B cell (primary cell): ENCODE measurements at regions not wholly inside any gene's neighbourhood (a gene's known extent, or its start where the extent isn't known, plus 50 kb on each side); places are given as distances from the start of the nearest gene placed in this dataset.

Source experiments
- EZH2 ChIP-seq: IDR thresholded peaks from 2 replicates; pipeline ENCODE4 v1.6.1; 2012; ENCODE audit warnings: borderline replicate concordance, low read depth, mild to moderate bottlenecking, moderate library complexity, low read length; ENCODE audit not compliant: insufficient read depth, poor library complexity, severe bottlenecking
- TF ChIP-seq, protein P1 (sequence below): fragments of 200-600 bp; IDR thresholded peaks from one replicate; pipeline ENCODE4 v1.8.0; 2022; ENCODE audit warnings: antibody characterized with exemption, mild to moderate bottlenecking

DNA sequence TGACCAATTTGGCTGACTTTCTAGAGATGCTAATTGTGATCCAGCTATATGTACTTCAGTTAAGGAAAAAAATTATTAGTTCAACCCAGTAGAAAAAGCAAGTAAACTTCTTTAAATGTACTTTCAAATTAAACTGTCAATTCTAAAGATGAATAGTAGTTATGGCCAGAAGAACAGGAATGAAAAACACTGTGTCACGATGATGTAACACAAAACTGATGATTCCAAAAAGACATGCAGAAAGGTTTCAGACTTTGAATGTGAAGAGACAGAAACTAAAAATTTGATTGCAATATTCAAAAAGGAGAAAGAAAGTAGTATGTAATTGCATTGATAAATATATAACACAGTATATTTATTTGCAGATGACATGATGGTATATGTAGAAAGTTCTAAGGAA lies 127.3 kb upstream of the NR4A3 start:
- TF ChIP-seq, protein P1, sequence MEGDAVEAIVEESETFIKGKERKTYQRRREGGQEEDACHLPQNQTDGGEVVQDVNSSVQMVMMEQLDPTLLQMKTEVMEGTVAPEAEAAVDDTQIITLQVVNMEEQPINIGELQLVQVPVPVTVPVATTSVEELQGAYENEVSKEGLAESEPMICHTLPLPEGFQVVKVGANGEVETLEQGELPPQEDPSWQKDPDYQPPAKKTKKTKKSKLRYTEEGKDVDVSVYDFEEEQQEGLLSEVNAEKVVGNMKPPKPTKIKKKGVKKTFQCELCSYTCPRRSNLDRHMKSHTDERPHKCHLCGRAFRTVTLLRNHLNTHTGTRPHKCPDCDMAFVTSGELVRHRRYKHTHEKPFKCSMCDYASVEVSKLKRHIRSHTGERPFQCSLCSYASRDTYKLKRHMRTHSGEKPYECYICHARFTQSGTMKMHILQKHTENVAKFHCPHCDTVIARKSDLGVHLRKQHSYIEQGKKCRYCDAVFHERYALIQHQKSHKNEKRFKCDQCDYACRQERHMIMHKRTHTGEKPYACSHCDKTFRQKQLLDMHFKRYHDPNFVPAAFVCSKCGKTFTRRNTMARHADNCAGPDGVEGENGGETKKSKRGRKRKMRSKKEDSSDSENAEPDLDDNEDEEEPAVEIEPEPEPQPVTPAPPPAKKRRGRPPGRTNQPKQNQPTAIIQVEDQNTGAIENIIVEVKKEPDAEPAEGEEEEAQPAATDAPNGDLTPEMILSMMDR: no peak
- TF ChIP-seq EZH2: no peak
